Islet precursor cell (in vitro differentiated cells): ENCODE measurements at regions not wholly inside any gene's neighbourhood (a gene's known extent, or its start where the extent isn't known, plus 50 kb on each side); places are given as distances from the start of the nearest gene placed in this dataset.

Experiments
- DNase-seq: peaks from one replicate; pipeline ENCODE4 v3.0.0-alpha.2; 2018

DNA sequence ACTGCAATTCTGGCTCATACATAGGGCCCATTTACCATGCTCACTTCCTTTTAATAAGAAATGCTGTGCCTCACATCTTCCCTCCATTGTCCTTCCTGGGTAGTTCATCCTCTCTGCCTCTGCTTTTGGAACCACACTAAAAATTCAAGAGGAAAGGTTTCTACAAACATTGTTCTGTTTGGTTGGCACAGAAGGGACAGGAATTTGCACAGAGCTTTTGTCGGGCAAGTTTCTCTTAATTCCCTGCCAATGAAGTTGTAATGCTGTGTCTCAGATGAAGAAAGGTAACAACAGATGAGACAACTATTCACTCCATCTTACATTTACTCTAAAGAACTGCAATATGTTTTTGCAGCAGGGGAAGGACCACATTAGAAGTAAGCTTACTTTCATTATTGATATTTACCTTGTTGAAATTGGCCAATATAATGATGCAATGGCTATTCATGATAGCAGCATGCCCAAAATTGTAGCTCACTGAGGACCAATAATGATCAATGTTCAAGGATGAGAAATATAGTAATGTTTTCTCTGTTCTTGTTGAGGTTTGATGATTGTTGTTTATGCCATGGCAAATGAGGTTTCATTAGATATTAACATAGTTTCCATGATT is 82.5 kb upstream of the HMHB1 start:
- DNase-seq: no peak

DNA sequence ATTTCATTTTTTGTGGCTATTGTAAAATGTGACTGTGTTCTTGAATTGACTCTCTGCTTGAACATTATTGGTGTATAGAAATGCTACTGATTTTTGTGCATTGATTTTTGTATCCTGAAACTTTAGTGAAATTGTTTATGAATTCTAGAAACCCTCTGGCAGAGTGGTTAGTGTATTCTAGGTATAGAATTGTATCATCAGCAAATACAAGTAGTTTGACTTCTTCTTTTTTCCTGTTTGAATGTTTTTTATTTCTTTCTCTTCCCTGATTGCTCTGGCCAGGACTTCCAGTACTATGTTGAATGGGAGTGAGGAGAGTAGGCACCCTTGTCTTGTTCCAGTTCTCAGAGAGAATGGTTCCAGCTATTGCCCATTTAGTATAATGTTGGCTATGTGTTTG is 88.8 kb upstream of the HMHB1 start:
- no peak for DNase-seq

DNA sequence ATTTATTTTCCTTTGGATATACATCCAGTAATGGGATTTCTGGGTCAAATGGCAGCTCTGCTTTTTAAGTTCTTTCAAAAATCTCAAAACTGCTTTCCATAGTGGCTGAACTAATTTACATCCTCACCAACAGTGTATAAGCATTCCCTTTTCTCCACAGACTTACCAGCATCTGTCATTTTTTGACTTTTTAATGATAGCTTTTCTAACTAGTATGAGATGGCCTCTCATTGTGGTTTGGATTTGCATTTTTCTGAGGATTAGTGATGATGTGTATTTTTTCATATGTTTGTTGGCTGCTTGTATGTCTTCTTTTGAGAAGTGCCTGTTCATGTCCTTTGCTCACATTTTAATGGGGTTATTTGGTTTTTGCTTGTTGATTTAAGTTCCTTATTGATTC is 90.0 kb upstream of the HMHB1 start:
- DNase-seq: no peak

DNA sequence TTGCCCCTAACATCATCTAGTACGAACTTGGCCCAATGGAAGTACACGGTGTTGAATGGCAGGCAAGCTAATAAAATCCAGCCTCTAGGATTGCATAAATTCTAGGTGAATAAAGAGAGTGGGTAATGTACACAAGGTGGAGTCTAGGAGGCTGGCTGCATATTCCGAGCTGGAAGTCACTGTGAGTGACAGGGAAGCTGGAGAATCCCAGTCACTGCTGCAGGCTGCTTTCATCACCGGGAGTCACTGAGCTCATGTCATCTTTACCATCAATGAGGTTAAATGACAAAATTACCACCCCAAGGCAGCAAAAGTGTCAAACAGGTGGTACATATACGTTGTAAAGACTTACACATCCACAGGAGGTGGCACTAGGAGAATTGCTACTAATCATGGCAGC is 91.3 kb upstream of the HMHB1 start:
- no peak for DNase-seq

DNA sequence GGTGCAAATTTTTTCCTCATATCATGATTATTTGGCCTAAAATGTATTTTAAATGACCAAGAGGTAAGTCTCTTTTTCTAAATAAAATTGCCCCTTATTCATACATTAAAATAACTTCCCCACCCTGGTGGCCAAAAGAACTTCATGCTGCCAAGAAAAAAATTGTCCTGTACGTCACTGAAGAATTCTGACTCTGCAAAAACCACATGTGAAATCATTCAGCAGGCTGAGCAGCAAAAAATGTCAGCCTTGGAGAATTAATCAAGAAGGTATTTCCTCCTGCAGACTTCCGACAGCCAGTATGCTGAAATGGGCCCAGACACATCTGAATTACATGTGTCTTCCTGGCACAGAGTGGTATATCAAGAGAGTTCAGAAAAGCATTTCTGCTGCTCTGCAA is 94.6 kb upstream of the HMHB1 start:
- no peak for DNase-seq

DNA sequence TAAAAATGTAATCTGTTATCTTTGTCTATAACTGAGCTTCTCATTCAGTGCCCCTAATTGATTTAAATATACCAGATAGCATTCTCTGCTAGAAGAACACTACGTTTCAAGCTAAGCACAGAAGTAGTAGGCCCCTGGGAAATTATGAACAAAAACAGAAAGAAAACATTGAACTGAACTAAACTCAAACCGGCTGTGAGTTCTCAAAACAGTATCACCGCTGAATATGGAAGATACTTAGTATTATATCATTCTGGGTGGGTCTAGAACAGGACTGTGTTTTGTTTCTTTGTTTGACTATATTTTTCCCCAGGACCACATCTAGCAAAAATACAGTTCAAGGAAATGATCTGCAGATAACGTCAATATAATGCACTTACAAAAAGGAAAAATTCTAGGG is 95.1 kb upstream of the HMHB1 start:
- no peak for DNase-seq

DNA sequence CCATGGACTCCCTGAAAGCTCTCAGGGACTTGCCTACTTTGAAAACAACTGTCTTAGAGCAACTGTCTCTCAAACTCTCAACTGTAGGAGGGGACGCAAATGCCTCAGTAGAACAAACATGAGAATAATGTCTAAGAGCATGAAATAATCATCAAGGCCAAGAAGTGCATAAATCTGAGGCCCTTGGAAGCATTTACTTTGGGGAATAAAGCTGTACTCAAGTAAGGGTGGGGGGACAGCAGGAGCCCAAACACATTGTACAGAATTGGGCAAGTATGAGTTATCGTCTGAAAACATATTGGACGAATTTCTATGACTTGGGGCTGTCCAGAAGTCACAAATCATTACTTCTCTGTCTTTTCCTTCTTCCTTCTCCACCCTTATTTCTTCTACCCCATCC is 96.3 kb upstream of the HMHB1 start:
- DNase-seq: no peak

DNA sequence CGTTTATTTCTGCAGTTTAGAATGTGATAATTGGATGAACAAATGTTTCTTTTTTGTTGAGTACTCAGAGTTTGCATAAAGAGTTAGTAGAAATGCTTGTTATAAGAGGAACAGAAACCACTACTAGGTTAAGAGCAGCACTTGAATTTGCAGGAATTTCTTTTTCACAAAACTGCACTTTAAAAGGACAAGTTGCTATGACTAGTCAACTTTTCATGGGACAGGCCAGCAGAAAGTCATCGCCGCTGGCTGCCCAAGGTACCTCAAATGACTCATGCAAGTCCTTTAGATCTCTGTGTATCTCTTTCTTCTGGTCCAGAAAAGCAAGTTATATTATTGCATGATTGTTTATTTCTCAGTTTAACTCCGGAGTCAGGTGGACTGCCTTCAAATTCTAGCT is 97.3 kb upstream of the HMHB1 start:
- DNase-seq: no peak

DNA sequence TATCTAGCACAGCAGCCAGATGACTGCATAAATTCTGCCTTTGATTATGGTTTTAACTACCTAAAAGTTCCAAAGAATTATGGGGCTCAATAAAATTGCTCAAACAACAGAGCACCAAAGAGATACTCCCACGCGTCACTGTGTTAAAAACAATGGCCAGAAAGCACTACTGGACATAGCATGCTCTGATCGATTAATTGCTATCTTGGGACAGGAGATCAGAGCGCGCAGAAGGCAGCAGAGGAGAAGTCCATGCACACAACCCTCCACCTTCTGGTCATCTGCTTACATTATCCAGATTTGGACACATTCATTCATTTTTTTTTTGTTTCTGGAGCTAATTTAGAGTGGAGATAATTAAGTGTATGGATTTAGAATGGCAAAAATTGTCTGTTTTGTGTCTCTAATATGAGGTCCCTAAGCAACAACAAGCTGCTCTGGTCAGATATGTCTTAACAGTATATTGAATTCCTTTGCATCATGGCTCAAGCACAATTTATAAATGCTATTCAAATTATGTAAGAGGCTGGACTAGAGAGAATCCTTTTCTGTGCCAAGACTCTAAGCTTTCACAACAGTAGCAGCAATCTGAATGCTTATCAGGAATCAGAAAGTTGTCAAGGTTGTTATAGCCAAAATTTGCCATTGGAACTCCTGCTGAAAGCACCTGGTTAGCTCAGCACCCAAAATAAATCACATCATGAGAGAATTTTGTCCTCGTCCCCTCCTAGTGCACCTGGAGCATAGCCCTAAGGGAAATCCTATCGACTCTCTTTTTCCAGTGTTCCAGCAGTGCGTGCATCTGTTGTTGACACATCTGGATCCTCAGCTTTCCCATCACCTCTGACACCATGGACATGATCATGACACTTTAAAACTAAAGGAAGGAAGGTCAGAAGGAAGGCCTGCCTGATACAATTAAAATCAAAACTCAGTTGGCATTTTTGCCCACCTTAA is 98.6 kb upstream of the HMHB1 start:
- no peak for DNase-seq

DNA sequence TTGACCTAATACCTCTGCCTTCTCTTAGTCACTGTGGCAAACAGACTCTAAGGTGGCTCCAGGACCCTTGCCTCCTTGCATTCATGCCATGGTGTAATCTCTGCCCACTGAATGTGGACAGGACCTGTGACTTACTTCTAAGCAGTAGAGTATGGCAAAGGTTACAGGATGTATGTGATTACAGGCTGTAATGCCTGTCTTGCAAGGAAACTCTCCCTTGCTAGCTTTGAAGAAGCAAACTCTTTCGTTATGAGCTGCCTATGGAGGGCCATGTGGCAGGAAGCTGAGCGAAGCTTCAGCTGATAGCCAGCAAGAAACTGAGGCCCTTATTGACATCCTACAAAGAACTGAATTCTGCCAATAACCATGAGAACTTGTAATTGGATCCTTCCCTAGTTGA is 103.3 kb upstream of the HMHB1 start:
- no peak for DNase-seq

DNA sequence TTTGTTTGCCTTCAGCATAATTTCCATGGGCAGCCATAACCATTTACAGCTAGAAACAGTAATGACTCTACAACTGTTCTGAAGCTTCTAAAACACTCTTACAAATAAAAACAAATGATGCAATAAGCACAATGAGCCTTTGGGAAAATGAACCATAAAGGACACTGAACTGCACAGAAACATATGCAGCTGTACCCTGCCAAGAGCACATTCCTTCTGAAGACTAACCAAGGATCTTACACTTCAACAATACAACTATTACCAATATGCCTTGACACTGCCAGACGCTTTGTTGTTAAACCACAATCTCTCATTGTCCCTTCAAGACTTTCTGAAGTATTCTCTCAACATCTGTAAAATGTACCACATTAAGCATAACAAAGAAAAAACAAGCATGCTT is 104.2 kb upstream of the HMHB1 start:
- DNase-seq: no peak

DNA sequence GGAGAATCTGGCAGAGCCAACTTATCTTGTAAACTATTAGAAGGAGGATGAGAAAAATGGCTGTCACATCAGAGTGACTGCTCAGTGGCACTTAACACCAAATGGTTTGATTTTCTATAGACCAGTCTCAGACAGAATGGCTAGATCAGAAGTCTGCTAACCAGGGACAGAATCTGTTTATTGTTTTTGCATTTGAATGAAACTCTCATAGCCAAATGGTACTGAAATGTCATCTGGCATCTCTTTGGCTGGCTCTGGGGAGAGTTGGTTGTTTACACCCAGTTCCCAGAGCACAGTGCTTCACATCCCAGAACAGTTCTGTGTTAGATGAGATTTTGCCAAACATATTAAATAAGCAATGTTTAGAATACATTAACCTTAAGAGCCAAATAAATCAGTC is 106.6 kb upstream of the HMHB1 start:
- no peak for DNase-seq

DNA sequence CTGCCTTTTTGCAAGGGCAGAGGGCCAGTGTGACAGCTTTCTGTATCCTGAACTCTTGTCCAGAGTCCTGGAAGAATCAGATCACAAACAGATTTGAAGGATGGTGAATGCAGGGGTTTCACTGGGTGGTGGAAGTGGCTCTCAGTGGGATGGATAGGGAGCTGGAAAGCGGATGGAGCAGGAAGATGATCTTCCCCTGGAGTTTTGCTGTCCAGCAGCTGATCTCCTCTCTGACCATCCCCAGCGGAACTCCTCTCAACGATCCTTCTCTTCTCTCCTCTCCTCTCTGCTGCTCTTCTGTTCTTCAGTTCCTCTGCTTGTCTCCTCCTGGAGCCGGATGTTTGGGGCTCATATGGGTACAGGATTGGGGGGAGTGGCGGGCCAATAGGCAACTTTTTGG is 108.3 kb upstream of the HMHB1 start:
- DNase-seq: no peak

DNA sequence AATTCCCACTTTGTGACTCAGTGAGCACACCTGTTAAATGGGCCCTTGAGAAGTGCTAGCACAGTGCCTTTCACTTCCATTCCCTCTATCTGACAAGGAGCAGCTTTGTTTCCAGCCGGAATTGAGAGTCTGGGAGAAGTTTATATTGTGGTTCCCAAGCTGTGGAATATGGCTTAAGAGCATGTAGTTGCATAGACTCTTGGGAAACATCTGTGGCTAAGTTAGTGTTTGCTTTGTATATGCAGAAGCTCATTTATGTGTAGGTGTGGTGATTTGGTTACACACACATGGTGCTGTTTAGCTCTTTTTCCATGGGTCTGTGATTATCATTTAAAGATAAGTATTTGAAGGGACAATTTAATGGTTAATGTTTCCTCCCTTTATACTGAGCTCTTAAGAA is 110.5 kb upstream of the HMHB1 start:
- no peak for DNase-seq

DNA sequence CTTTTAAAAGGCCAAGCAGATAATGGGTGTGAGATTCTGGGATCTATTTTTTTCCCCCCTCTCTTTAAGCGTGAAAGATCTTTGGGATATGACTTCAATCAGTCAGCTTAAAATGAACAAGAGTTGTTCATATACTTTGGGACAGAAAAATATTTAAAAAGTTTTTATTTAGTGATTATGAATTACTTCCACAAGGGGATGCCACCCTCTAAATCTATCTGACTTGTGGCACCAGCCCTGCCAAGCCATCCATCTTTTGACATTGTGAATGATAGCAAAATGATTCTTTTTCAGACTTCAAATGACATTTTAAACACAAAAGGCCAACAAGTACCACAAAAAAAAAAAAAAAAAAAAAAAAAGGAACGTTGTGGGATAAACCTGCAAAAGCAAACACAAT is 111.0 kb upstream of the HMHB1 start:
- DNase-seq: no peak

DNA sequence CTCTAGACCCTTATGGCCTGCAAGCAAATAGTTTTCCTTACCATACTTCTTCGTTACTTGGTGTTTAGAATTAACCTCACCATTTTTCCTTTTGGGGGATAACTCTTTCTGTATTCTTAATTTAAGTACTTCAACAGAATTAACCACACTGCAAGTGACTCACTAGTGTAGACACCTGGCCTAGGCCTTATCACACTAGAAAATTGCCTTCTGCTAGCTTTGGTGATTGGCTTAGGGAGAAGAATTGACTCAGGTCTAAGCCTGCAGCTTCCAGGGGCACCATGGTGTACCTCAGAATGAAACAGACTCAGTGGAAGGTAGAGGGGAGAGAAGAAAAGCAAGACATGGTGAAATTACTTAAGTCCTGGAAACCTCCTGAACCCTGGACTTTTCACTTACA is 112.8 kb upstream of the HMHB1 start:
- no peak for DNase-seq

DNA sequence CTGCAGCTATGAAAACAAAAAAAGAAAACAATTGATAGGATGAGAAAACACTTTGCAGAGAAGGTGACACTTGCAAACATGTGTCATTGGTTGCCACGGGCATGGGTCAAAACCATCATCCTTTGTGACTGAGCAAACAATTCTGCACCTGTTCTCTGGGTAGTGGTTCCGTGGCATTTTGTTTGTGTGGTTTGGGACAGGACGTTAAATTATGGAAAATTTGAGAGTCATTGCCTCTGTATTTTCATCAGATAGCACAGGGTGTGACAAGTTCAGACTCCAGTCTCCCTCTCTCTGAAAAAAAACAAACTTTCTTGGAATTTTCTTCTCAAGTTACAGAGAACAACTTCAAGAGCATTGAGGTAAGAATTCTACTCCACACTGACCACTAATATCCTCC is 113.4 kb upstream of the HMHB1 start:
- no peak for DNase-seq

DNA sequence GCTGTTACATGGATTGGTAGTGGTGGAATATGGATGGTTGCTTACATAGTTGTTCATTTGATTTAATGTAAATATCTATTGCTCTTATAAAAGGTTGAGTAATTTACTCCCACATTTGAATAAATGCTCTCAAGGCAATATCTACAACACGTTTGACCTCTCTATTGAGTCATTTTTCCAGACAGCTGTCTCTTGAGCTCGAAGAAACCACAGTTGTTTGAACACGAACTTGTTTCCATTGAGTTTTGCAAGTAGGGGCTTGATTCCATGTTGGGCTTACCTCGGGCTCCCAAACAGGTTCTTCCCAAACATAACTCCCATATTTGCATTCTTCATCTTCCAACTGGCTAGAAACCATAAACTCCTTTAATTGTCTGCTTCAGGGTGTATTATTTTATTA is 115.0 kb upstream of the HMHB1 start:
- DNase-seq: no peak

DNA sequence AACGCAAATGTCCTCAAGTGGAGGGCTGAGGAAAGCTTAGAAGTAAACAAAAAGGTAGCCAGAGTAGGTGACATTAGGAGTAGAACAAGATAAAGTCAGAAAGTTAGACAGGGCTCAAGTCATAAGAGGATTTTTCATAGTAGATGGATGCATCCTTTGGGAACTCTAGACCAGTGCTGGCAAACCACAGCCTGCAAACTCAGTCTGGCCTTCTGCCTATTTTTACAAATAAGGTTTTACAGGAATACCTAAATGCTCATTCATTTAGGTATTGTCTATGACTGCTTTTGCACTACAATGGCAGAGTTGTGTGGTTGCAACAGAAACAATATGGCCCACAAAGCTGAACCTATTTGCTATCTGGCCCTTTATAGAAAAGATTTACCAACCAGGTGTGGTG is 116.0 kb upstream of the HMHB1 start:
- no peak for DNase-seq

DNA sequence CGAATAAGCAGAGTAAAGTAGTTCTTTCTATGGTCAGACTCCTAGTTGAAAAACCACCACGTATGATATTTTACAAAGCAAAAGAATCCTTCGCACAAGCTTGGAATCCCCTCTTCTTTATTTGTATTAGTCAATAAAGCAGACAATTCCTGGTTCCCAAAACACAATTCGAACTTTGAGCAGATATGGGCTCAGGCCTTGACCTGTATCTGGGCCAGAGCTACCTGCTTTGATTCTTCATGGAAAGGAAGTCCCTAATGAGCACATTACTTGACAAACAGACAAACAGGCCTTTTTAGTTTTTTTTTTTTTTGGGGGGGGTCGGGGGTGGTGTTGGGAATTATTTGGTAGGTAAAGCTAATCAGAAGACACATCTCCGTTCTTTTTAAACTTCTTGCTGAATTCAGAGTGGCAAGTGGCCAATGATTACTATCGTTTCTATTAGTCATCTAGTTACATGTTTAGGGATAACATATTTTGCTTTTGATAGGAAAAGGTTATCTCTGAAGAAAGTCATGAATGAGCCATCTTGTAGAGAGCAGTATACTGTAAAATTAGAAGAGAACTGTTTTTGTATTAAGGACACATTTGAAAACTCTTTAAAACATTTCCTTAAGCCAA is 116.6 kb upstream of the HMHB1 start:
- no peak for DNase-seq

DNA sequence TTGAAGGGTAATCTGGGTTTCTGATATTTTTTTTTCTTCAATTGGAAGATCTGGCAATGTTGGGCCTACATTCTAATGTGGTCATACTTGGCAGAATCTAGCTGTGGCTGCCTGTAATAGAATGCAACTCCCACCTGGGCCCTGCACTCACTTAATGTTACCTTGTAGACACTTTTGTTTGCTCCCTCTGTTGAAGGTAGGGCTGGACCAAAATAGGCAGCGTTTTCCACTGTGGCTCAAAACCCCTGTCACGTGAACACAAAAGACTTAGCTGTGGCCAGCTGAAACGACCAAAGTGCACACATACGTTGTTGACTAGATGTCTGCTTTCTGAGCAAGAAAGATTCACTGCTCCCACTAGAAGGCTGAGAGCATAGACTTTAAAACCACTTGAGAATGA is 117.6 kb upstream of the HMHB1 start:
- DNase-seq: no peak

DNA sequence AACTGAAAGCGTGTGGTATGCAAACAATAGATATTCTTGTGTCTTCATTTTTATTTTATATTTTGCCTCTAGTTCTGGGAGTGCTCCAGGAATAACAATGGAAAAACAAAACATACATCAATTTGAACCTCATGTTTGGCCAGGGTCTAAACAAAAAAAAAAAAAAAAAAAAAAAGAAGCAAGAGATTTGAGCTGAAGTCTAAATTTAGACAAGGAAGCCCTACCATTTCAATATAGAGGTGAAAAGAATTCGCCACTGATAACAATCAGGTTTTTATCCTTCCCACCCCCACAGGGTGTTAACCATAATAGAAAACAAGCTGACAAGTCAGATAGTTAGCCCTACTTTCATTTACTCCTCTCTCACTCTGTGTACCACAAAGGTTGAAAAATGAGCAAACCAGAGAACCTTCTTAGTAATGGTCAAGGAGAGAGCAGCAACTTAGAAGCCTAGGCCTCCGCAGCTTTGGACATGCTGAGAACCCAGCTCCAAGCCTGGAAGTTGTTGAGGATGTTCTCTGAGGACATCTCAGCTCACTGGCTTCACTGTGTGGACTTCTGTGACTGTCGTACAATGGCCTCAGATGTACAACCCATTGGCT is 118.2 kb upstream of the HMHB1 start:
- DNase-seq: no peak

DNA sequence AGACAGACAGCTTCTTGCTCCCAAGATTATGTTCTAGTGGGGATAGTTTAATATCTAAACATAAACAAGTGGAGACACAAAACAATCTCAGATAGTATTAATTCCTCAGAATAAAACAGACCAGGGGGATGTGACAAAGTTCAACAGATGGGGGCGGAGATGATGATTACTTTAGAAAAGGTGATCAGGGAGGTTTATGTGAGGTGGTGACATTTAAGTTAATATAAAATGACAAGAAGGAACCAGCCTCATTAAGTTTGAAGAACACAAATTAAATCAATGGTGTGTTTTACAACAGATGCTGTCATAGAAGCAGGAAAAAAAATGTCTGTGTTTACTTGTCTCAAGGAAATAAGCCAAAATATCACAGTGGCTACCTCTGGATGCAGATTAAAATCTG is 119.6 kb upstream of the HMHB1 start:
- no peak for DNase-seq

DNA sequence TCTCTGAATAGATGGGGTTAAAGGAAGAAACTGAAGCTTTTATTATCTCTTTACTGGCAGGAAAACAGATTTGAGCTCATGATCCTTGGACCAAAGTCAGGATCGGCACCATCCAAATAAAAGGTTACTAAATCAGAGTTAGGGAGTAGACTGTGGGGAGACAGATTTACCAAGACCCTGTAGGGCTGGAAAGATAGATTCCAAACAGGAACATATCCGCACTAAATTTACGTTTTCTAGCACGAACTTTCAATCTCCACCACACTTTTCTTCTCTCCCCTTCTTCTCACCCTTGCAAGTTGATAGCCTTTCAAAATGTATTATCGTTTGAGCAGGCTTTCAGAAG is 120.0 kb upstream of the HMHB1 start:
- no peak for DNase-seq
